ENCODE measurements at regions not wholly inside any gene's neighbourhood (a gene's known extent, or its start where the extent isn't known, plus 50 kb on each side); places are given as distances from the start of the nearest gene placed in this dataset.
"Not testable (repeated sequence)": the region's sequence is repeated elsewhere in the genome, so short reads cannot be mapped to it uniquely, and the experiment has no call there.

- DNase-seq, result no peak
Observed at GRCh38 chr13:71210861-71211260, 656.1 kb downstream of the DACH1 start.

GRCh38 chr13:71209217-71209616, 657.8 kb downstream of the DACH1 start:
- no peak for DNase-seq

GRCh38 chr13:71184583-71184982, 682.4 kb downstream of the DACH1 start:
- DNase-seq, result not testable (repeated sequence)

DNA sequence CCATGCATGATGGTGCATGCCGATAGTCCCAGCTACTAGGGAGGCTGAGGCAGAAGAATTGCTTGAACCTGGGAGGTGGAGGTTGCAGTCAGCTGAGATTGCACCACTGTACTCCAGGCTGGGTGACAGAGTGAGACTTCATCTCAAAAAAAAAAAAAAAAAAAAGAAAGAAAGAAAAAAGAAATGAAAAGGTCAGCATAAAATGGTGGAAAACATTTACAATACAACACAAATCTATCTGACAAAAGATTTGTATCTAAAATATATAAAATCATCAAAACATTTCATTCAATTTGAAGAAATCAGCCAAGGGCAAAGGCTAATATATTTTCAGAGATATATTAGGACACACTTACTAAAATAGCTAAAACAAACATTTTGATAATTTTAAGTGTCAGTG, 683.7 kb downstream of the DACH1 start:
- not testable (repeated sequence) for DNase-seq

GRCh38 chr13:71171740-71172139, 695.3 kb downstream of the DACH1 start:
- DNase-seq, result no peak

- DNase-seq, result no peak
Observed at GRCh38 chr13:71169180-71169579, 697.8 kb downstream of the DACH1 start.

DNA sequence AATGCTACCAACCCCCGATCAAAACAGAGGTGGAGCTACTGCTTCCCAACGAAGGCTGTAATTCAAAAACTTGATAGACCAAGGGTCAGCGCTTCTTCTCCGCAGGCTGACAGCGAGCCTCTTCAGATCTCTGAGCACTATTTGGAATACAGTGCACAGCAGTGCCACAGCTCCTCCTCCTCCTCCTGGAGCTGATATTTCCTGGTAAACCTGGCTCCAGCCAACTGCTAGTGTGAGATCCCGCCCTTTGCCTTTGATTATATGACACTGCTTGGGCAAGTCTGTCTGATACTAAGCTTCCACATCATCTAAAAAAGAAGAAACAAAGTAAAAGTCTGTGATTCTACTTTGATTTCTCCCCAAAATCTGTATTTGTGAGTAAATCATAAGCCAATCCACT, 710.5 kb downstream of the DACH1 start:
- no peak for DNase-seq

DNA sequence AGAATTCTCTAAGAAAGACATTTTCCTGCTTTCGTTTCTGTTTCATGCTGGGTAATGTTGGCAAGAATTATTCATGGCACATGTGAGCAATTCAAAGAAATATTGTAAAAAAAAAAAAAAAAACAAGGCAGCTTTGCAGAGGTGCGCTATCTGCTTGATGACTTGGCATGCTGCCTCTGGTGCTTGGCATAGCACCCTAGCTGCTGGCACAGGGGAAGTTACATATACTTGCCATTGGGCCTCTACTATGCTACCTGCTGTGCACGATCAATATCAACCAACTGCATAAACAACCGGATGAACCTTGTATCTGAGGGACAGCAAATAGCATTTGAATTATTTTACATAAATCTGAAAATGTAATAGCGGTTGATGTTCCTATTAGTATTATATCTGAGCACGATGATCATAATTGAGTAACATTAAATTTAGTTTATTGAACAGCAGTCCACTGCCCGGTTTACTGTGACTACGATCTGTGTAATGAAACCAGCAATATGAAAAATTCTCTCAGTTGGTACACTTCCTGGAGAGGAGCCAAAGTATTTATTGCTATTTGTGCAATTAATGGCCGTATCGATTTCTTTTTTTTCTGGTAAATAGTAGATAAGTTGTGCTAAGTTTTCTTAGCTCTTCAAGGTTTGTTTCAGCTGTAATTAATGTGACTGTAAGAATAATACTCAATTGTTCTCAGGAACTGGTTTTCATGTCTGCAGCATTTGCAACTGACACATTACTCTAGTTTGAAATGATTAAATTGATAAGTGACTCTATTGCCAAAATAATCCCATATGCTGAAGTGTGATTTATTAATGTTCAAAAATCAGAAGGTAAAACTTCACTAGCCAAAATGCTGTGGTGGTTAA, 717.3 kb downstream of the DACH1 start:
- DNase-seq, result no peak

DNA sequence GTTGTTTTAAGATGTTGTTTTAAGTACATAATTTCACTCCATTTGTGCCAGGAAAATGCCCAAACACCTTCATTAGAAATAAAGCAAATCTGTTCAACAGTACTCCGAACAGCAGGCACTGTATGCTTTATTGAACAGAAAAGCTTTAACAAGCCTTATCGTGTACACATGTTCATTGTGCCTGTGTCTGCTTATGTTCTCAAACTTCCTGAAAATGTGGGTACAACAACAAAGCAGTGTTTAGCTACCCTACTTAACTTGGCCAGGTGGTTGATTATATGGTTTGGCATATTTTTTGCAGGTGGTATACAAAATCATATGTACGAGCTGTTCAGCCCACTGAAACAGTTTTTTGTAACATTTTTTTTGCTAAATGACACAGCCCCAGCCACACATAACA, 718.0 kb downstream of the DACH1 start:
- no peak for DNase-seq

- no peak for DNase-seq
Observed at GRCh38 chr13:71148396-71148795, 718.6 kb downstream of the DACH1 start.

DNA sequence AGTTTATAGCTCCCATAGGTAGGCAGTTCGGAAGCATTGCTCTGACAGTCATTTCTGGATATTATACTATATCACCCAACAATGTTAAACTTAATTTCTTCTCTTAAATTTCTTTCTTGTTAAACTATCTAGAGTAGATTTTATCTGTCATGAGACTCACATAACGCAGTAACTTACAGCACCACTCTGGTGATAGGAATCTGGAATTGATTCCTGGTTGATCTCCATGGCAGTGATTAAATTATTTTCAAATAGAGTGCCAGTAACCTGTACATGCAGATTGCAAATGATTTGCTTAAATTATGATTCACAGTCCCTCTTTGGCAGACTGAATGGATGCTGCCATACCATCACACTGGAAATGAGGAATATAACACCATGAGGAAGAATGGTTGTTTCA, 722.1 kb downstream of the DACH1 start:
- no peak for DNase-seq

GRCh38 chr13:71137101-71137500, 729.9 kb downstream of the DACH1 start:
- no peak for DNase-seq

DNA sequence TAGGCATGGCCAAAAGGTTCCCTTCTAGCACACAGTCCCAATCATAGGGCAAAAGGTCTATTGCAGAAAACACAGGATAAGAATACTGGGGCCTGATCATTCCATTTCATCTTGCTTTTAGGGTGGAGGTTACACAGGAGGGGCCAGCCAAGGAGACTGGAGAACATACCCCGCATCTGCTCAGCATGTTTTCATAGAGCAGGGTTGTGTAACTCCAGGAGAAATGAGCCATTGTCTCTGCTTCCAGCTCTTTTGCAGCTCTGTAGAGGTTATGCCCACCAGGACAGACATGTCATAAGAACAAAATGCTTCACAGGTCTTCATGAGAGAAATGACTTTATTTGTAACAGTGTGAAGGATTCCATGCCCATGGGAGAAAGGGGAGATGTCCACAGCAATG, 742.8 kb downstream of the DACH1 start:
- DNase-seq, result no peak

- no peak for DNase-seq
Observed at GRCh38 chr13:71118779-71119364, 748.1 kb downstream of the DACH1 start.

DNA sequence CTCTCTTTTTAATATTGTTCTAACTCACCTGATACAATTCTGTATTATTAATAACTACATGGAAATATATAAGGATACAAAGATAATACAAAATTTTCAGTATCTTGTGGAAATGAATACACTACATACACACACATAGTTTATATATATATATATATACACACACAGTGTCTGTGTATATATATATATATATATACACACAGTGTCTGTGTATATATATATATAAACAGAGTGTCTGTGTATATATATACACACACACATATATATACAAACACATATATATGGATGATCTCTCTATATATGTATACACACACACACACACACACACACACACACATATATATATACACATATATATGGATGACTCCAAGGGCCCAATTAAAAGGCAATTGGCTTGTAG, 749.1 kb downstream of the DACH1 start:
- no peak for DNase-seq

- no peak for DNase-seq
Observed at GRCh38 chr13:71115301-71115700, 751.7 kb downstream of the DACH1 start.

DNA sequence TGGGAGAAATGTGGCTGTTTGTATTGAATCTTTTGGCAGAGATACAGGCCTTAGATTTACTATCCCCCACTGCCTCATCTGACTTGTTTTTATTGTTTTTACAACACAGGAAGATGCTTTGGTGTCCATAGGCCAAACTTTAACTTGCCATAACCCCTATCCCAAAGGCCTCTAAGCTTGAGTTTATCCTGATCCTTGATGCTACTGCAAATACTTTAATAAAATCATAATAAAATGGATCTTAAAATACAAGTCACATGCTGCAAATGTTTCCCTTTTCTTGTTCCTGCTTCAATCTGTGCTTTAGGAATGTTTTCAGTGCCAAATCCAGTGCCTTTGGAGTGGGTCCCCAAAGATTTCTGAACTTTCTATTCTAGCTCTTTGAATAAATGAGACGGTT, 770.6 kb downstream of the DACH1 start:
- DNase-seq, result no peak

DNA sequence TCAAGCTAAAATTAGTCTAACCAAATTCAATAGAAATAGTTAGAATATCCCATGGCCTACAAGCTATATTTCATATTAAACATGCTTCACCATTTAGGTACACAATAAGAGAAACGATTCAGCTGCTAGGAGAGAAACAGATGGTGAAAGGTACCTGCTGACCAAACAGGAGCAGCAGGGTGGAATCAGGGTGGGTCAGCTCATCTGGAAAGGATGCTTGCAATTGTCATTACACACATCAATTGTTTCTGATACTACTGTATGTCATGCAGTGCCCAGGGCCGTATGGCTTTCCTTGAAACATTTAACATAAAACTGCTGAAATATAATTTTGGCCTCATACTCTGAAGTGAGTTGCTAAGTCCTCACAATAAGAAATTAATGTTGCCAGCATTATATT, 776.0 kb downstream of the DACH1 start:
- DNase-seq, result no peak

DNA sequence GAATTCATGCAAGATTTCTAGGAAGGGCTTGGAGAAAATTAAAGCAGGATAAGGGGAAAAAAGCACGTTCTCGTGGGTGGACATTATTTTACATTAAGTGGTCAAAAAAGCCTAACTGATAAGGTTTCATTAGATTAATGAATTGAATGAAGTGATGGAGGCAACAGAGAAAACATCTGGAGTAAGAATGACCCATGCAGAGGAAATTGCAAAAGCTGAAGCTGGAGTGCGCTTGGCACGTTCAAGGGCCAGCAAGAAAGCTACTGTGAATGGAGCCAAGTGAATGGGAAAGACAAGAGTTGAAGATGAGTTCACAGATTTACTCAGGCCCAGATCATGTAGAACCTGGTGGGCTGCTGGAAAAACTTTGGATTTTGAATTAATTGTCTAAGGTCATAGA, 777.9 kb downstream of the DACH1 start:
- no peak for DNase-seq

- no peak for DNase-seq
Observed at GRCh38 chr13:71087432-71087831, 779.6 kb downstream of the DACH1 start.

DNA sequence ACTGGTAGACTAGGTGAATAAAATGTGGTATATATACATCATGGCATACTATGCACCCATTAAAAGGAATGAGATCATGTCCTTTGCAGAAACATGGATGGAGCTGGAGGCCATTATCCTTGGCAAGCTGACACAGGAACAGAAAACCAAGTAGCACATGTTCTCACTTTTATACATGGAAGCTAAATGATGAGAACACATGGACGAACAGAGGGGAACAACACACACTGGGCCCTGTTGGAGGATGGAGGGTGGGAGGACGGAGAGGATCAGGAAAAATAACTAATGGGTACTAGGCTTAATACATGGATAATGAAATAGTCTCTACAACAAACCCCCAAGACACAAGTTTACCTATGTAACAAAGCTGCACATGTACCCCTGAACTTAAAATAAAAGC, 780.0 kb downstream of the DACH1 start:
- DNase-seq, result no peak

GRCh38 chr13:71082631-71083030, 784.4 kb downstream of the DACH1 start:
- no peak for DNase-seq

GRCh38 chr13:71079638-71080037, 787.4 kb downstream of the DACH1 start:
- no peak for DNase-seq

DNA sequence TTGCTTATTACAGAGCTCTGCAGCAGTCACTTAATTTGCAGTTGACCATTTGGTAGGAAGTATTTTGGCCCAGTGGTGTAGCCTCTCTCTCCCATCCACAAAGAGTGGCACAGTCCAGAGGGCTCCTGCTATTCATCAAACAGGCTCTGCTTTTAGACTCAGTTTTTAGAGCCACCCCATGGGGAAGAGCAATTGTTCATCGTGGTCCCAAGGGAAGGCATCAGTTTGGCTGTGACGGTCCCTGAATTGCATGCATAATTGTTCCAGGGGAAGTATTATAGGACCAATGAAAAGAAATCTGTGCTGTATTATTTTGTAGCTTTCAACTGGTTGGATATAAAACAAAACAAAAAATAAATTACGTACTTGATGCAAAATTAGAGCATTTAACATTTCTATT, 799.0 kb downstream of the DACH1 start:
- DNase-seq, result no peak
